HG03196 (cell line): ENCODE measurements at regions not wholly inside any gene's neighbourhood (a gene's known extent, or its start where the extent isn't known, plus 50 kb on each side); places are given as distances from the start of the nearest gene placed in this dataset.
"Not testable (repeated sequence)": the region's sequence is repeated elsewhere in the genome, so short reads cannot be mapped to it uniquely, and the experiment has no call there.

Experiments used
- ATAC-seq: cut with Tn5 transposase; IDR thresholded peaks from one replicate; pipeline ENCODE4 v1.9.1; 2021; ENCODE audit not compliant: unreplicated experiment

GRCh38 chr2:189308056-189308790, 128.7 kb upstream of the COL5A2 start:
- ATAC-seq = no peak

- ATAC-seq = no peak
These were observed 129.8 kb upstream of the COL5A2 start for GRCh38 chr2:189309331-189309730.

GRCh38 chr2:189312211-189312610, 129.1 kb upstream of the WDR75 start:
- no peak for ATAC-seq

DNA sequence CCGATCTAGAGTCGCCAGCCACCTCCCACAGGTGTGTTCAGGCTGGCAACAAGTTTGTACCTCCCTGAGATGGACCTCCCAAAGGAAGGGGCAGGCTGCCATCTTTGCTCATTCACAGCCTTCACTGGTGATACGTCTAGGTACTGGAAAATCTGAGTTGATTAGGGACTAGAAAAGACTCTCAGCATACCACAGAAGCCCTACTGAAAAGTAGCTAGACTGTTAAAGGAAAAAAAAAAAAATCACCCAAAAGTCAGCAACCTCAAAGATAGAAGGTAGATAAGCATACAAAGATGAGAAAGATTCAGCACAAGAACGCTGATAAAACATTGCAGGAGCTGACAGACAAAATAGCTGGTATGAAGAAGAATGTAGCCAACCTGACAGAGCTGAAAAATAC, 128.6 kb upstream of the WDR75 start:
- ATAC-seq = no peak

DNA sequence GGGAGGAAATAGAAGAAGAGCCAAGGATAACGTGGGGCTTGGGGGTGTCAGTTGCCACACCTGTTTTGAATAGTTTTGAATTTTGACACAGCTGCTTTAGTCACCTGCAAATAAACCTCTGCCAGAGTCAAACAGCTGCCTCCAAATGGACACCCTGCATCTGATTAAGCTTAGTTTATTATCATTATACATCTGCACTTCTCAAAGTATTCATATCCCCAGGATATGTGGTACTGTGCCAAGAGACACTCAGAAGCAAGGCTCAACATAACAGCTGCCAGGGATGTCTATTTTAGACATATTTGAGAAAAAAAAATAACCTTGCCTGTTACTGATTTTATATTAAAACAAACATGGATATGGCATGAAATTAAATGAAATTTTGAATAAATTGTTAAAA, 122.5 kb upstream of the WDR75 start:
- no peak for ATAC-seq

DNA sequence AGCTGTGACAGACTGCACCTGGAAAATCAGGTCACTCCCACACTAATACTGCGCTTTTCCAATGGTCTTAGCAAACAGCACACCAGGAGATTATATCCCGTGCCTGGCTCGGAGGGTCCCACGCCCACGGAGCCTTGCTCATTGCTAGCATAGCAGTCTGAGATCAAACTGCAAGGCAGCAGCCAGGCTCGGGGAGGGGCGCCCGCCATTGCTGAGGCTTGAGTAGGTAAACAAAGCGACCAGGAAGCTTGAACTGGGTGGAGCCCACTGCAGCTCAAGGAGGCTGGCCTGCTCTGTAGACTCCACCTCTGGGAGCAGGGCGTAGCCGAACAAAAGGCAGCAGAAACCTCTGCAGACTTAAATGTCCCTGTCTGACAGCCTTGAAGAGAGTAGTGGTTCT, 121.8 kb upstream of the WDR75 start:
- not testable (repeated sequence) for ATAC-seq

GRCh38 chr2:189327879-189328847, 113.1 kb upstream of the WDR75 start:
- ATAC-seq = no peak

GRCh38 chr2:189328848-189329245, 112.4 kb upstream of the WDR75 start:
- no peak for ATAC-seq

GRCh38 chr2:189336276-189336975, 104.8 kb upstream of the WDR75 start:
- ATAC-seq = no peak

DNA sequence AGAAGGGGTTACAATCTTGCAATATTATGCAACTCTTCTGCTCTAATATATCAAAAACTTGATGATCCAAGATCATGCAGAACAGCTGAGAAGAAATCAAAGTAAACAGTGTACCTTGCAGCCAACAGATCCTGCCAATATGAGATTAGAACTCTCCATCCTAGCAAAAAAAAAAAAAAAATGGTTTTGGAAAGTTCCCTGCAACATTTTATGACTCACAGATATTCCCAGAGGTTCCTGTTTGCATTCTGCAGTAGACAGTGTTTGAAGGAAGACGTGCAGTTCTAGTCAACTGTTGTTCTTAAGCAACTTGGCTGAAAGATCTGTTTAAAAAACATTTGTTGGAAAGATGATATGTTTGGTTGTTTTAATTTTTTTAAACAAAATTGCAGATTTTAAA, 103.6 kb upstream of the WDR75 start:
- no peak for ATAC-seq

DNA sequence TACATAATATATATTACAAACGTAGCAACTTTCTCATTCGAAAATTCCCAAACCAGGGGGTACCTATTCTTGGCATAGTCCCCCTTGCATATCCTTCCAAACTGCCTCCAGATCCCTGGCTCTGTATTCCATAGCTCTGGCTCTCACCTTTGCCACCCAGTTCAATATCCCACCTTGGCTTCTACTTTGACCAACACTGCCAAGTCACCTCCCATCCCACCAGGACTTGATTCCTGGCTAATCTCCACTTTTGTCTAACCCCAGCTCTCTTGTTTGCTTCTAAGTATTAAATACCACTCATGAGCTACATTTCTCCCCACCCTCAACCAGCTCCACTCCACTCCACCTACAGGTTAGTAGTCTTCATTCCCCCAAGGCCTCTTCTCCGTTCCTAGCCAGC, 103.2 kb upstream of the WDR75 start:
- ATAC-seq = no peak

- no peak for ATAC-seq
These were observed 100.2 kb upstream of the WDR75 start for GRCh38 chr2:189341077-189341476.

DNA sequence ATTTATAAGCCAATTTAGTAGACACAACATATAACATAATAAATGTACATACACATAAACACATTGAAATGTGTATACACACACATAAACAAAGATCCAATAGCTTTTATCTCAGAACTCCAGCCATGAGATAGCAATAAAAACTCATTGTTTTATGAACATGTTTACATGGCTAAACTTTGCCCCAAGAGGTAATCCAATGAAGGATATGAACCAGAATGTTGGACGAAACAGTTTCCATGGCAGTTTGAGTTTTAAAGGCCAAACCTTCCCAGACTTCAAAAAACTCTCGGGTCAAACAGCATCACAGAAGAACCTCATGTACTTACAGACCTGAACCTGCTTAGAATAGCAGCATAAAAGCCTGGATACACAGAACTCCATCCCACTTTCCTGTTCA, 97.2 kb upstream of the WDR75 start:
- no peak for ATAC-seq

DNA sequence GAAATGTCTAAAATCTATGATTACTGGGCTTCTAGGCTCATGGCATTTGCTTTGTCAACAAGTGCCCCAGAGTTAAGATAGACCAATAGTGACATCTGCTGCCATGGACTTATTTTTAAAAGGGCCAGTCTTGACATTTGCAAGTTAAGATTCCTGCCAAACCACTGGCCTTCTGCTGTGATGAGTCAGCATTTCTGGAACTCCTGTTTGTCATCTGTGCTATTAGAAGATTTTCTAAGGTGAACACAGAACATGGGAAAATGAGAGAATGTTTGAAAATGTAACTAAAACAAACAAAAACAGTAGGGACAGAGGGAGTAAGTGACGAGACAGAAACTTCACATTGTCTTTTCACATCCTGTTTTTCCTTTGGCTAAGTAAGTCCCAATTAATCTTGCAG, 93.7 kb upstream of the WDR75 start:
- peak; percentile 67 for ATAC-seq

DNA sequence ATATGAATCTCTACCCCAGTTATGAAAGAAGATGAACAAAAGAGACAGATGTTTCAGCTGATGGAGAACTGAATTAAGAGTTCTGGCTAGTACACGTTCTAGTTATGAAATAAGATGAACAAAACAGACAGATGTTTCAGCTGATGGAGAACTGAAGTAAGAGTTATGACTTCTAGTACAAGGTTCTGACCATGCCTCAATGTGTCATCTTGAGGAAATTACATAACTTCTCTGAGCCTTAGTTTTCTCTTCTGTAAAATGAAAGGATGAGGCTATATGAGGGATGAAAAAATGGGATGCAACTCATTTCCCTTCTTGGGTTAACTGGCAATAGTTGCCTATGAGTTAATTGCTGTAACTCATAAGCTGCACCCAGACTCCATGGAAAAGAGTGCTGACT, 92.9 kb upstream of the WDR75 start:
- no peak for ATAC-seq

GRCh38 chr2:189350540-189351209, 90.6 kb upstream of the WDR75 start:
- ATAC-seq = no peak

DNA sequence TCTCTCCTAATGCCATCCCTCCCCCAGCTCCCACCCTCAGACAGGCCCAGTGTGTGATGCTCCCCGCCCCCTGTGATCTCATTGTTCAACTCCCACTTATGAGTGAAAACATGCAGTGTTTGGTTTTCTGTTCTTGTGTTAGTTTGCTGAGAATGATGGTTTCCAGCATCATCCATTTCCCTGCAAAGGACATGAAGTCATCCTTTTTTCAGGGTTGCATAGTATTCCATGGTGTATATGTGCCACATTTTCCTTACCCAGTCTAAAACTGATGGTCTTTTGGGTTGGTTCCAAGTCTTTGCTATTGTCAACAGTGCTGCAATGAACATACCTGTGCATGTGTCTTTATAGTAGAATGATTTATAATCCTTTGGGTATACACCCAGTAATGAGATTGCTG, 89.3 kb upstream of the WDR75 start:
- not testable (repeated sequence) for ATAC-seq

DNA sequence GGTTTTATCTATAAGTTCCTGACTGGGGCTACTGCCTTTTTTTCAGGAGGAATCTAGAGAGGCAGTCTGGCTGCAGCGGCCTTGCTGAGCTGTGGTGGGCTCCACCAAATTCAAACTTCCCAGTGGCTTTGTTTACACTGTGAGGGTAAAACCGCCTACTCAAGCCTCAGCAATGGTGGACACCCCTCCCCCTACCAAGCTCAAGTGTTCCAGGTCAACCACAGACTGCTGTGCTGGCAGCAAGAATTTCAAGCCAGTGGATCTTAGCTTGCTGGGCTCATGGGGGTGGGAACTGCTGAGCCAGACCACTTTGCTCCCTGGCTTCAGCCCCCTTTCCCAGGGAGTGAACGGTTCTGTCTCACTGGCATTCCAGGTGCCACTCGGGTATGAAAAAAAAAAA, 83.9 kb upstream of the WDR75 start:
- ATAC-seq = not testable (repeated sequence)

DNA sequence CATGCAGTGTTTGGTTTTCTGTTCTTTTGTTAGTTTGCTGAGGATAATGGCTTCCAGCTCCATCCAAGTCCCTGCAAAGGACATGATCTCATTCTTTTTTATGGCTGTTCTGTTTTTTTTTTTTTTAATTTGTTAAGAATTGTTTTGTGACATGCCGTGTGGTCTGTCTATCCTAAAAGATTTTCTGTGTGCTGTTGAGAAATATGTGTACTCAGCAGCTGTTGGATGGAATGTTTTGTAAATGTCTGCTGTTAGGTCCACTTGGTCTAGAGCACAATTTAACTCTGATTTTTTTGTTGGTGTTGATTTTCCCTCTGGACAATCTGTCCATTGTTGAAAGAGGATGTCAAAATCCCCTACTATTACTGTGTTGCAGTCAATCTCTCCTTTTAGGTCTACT, 80.4 kb upstream of the WDR75 start:
- ATAC-seq = no peak

- no peak for ATAC-seq
These were observed 79.0 kb upstream of the WDR75 start for GRCh38 chr2:189362283-189362682.

DNA sequence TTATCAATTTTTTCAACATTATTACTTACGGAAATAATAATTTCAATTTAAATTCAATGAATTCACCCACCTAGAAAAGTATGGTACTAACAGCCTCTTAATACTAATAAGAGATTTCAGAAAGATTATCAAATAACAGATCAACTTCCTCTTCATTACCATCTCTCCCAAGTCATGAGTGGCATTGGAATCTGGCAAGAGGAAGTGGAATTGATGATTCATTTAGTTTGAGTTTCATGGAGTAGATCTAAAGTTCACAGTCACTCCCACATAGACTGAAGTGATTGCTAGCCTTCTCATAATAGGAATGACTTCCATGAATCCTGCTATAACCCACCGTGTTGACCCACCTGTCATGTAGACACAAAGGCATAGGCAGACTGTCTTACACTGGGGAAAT, 77.7 kb upstream of the WDR75 start:
- no peak for ATAC-seq
